GM12878 (cell line): ENCODE measurements at regions not wholly inside any gene's neighbourhood (a gene's known extent, or its start where the extent isn't known, plus 50 kb on each side); places are given as distances from the start of the nearest gene placed in this dataset.

ENCODE experiments used
- ATAC-seq: fragments of 200-7000 bp; cut with Tn5 transposase; 3 replicates; pipeline ENCODE4 v1.9.1; 2020; ENCODE audit warnings: mild to moderate bottlenecking, moderate library complexity
- BruUV-seq: library from RNA; stranded (reverse); fragments of 400-500 nt; replicated peaks from 2 replicates; lab custom pipeline; 2021; lab: Mats Ljungman, UMichigan
- CTCF ChIA-PET: fragments of 300-600 bp; sonication (Branson Sonifier 250); formaldehyde crosslinking; extraction: SDS; loops from one replicate; lab custom pipeline; 2021; ENCODE audit warnings: inconsistent platforms; lab: Yijun Ruan, JAX
- POLR2A ChIA-PET: fragments of 350-600 bp; formaldehyde crosslinking; extraction: SDS; loops from one replicate; lab custom pipeline; 2021; ENCODE audit warnings: inconsistent platforms; lab: Charles Lee
- RAD21 ChIA-PET: fragments of 300-600 bp; sonication (Branson Sonifier 250); formaldehyde crosslinking; loops from one replicate; lab custom pipeline; 2023; ENCODE audit warnings: antibody characterized with exemption; ENCODE audit not compliant: unreplicated experiment; lab: Charles Lee
- SMC1A ChIA-PET: fragments of 300-600 bp; sonication (Branson Sonifier 250); formaldehyde crosslinking; loops from one replicate; lab custom pipeline; 2023; ENCODE audit not compliant: unreplicated experiment, uncharacterized antibody; lab: Charles Lee
- DNase-seq: peaks from one replicate; pipeline ENCODE4 v3.0.0-alpha.2; 2011; ENCODE audit warnings: low read depth, low spot score
- FAIRE-seq: peaks from 3 replicates; lab custom pipeline; 2011; peaks lifted over from hg19 to GRCh38; lab: Jason Lieb, UNC
- H2AFZ ChIP-seq: 2 replicates; pipeline ENCODE4 v1.6.0; 2011; ENCODE audit warnings: low read depth, low read length, control low read depth; ENCODE audit not compliant: control insufficient read depth
- H3K27ac ChIP-seq: 2 replicates; pipeline ENCODE4 v1.5.1; 2011; ENCODE audit warnings: control low read depth; ENCODE audit not compliant: control insufficient read depth, insufficient read depth
- H3K27me3 ChIP-seq, 2 experiments: replicated peaks in 1 of 2; 2 replicates each; pipeline versions ENCODE4 v1.6.0 to v1.6.1; 2011; ENCODE audit warnings: low read length in 1 of 2; ENCODE audit not compliant: control insufficient read depth in 2 of 2, insufficient read depth in 2 of 2
- H3K36me3 ChIP-seq, 2 experiments: 2 replicates each; pipeline ENCODE4 v1.5.1; 2011; ENCODE audit warnings: low read length in 1 of 2; ENCODE audit not compliant: control insufficient read depth in 2 of 2, insufficient read depth in 2 of 2
- H3K4me1 ChIP-seq: 2 replicates; pipeline ENCODE4 v1.6.1; 2011; ENCODE audit warnings: mild to moderate bottlenecking, low read length, moderate library complexity, mixed read lengths; ENCODE audit not compliant: control insufficient read depth, insufficient read depth
- H3K4me2 ChIP-seq: 2 replicates; pipeline ENCODE4 v1.6.0; 2011; ENCODE audit warnings: control low read depth; ENCODE audit not compliant: control insufficient read depth, insufficient read depth
- H3K4me3 ChIP-seq: fragments of 200-600 bp; sonication (generic); 2 replicates; pipeline ENCODE4 v1.5.1; 2016
- H3K79me2 ChIP-seq: 2 replicates; pipeline ENCODE4 v1.6.0; 2011; ENCODE audit warnings: low read length; ENCODE audit not compliant: control insufficient read depth, insufficient read depth
- H3K9ac ChIP-seq: 2 replicates; pipeline ENCODE4 v1.8.0; 2011; ENCODE audit warnings: low read length, control low read depth, mixed read lengths; ENCODE audit not compliant: control insufficient read depth, insufficient read depth
- H3K9me3 ChIP-seq: replicated peaks from 3 replicates; pipeline ENCODE4 v1.5.1; 2011; ENCODE audit warnings: mild to moderate bottlenecking, low read length; ENCODE audit not compliant: control insufficient read depth, insufficient read depth
- H4K20me1 ChIP-seq: 2 replicates; pipeline ENCODE4 v1.6.0; 2011; ENCODE audit not compliant: control insufficient read depth, insufficient read depth
- CBX5 ChIP-seq: sonication (generic); IDR thresholded peaks from 2 replicates; pipeline ENCODE4 v1.6.1; 2016; ENCODE audit warnings: low read depth, moderate library complexity, mild to moderate bottlenecking, inconsistent platforms
- CHD1 ChIP-seq: IDR thresholded peaks from 2 replicates; pipeline ENCODE4 v1.6.1; 2012; ENCODE audit warnings: low read depth, low read length, improper control_type of control experiment
- FOS ChIP-seq: IDR thresholded peaks from 3 replicates; pipeline ENCODE4 v1.6.1; 2011; ENCODE audit warnings: borderline replicate concordance; ENCODE audit not compliant: insufficient read length; ENCODE audit errors: extremely low read depth
- HDAC2 ChIP-seq: fragments of 200-600 bp; sonication (generic); IDR thresholded peaks from 2 replicates; pipeline ENCODE4 v1.6.1; 2017
- HDAC6 ChIP-seq: fragments of 200-600 bp; sonication (generic); IDR thresholded peaks from one replicate; pipeline ENCODE4 v1.8.0; 2017; ENCODE audit warnings: antibody characterized with exemption; ENCODE audit not compliant: unreplicated experiment
- MAX ChIP-seq: IDR thresholded peaks from 2 replicates; pipeline ENCODE4 v1.6.1; 2012; ENCODE audit warnings: low read depth, low read length, improper control_type of control experiment
- RAD21 ChIP-seq: IDR thresholded peaks from 2 replicates; pipeline ENCODE4 v1.6.1; 2011; ENCODE audit warnings: mild to moderate bottlenecking, low read depth, low read length, moderate library complexity; ENCODE audit not compliant: insufficient read depth
- RBBP5 ChIP-seq: fragments of 200-600 bp; sonication (generic); conservative IDR thresholded peaks from 2 replicates; pipeline ENCODE4 v1.6.1; 2016
- TAF1 ChIP-seq: IDR thresholded peaks from 2 replicates; pipeline ENCODE4 v1.6.1; 2011; ENCODE audit warnings: mild to moderate bottlenecking, low read depth, low read length, borderline replicate concordance
- TCF7 ChIP-seq: IDR thresholded peaks from 2 replicates; pipeline ENCODE4 v1.6.1; 2014; ENCODE audit warnings: antibody characterized with exemption, borderline replicate concordance
- ZNF24 ChIP-seq: fragments of 450-650 bp; IDR thresholded peaks from 2 replicates; pipeline ENCODE4 v1.6.1; 2017; ENCODE audit warnings: antibody characterized with exemption, mild to moderate bottlenecking
- ZSCAN29 ChIP-seq: fragments of 450-650 bp; IDR thresholded peaks from 2 replicates; pipeline ENCODE4 v1.6.1; 2017; ENCODE audit warnings: mild to moderate bottlenecking, moderate library complexity
- WGBS: methylation state at CpG from one replicate; pipeline ENCODE4 v1.1.6; 2016; ENCODE audit warnings: low lambda C conversion rate; ENCODE audit not compliant: insufficient replicate concordance, insufficient coverage; ENCODE audit errors: missing lambda C conversion rate; 5-methylcytosine and 5-hydroxymethylcytosine counted together
- in situ Hi-C: fragments of 300-500 bp; cut with MboI; formaldehyde crosslinking; loops from 9 replicates; pipeline ENCODE4 v1.14.3; 2018; ENCODE audit warnings: mixed read lengths
- intact Hi-C: fragments of 100-400 bp; cut with micrococcal nuclease; formaldehyde crosslinking; loops from one replicate; pipeline ENCODE4 v1.14.2; 2022; ENCODE audit not compliant: unreplicated experiment
- TF ChIP-seq, protein P1 (sequence below): fragments of 450-650 bp; IDR thresholded peaks from 2 replicates; pipeline ENCODE4 v1.6.1; 2017; ENCODE audit warnings: mild to moderate bottlenecking
- TF ChIP-seq, protein P2 (sequence below): IDR thresholded peaks from 2 replicates; pipeline ENCODE4 v1.6.1; 2011; ENCODE audit warnings: borderline replicate concordance, low read depth, mild to moderate bottlenecking, moderate library complexity, mixed read lengths, low read length; ENCODE audit not compliant: insufficient read depth; ENCODE audit errors: extremely low read length

DNA sequence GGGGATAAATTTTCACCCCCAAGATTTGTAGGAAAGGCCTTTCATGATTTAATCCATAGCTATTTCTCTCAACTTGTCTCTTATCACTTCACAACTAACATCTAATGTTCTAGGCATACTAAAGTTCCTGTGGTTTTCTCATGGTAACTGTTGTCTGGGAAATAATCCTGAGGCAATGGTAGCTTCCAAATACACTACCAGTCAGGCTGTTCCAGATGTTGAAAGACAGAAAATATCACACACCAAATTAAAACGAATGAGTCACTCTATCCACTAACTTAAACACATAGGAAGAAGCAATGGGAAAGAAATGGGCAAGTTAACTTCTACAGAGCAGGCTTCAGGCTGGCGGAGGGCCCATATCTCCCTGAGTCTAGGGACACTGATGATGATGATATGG lies 77.7 kb upstream of the MYO16 start (continued):
- TF ChIP-seq CHD1 (no peak), RBBP5 (no peak), TAF1 (no peak)
- TF ChIP-seq, protein P1, sequence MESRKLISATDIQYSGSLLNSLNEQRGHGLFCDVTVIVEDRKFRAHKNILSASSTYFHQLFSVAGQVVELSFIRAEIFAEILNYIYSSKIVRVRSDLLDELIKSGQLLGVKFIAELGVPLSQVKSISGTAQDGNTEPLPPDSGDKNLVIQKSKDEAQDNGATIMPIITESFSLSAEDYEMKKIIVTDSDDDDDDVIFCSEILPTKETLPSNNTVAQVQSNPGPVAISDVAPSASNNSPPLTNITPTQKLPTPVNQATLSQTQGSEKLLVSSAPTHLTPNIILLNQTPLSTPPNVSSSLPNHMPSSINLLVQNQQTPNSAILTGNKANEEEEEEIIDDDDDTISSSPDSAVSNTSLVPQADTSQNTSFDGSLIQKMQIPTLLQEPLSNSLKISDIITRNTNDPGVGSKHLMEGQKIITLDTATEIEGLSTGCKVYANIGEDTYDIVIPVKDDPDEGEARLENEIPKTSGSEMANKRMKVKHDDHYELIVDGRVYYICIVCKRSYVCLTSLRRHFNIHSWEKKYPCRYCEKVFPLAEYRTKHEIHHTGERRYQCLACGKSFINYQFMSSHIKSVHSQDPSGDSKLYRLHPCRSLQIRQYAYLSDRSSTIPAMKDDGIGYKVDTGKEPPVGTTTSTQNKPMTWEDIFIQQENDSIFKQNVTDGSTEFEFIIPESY: no peak
- TF ChIP-seq, all 136 proteins: peak for 0

GRCh38 chr13:108558489-108558888 lies 70.9 kb upstream of the MYO16 start:
- ATAC-seq (no peak), FAIRE-seq (no peak), DNase-seq (no peak)
- RAD21 ChIA-PET: no interaction called here
- 18% methylated on average over 4 of the region's 4 CpGs for WGBS
- SMC1A ChIA-PET: interaction anchor here (1.1 to 1.6 kb wide), 2 partner anchors 8 to 16 kb away, joined by 3 to 4 read pairs; no protein-coding TSS in a partner anchor
- CTCF ChIA-PET: no interaction called here
- Histone ChIP-seq H4K20me1 (no peaks in the 10 kb centered on the region), H3K4me2 (no peak overlapping the region), H3K4me3 (no peak overlapping the region), H3K36me3 (no peaks in the 10 kb centered on the region), H3K9ac (no peak overlapping the region), H3K27ac (no peak overlapping the region), H3K9me3 (no peaks in the 10 kb centered on the region), H2AFZ (no peak overlapping the region), H3K79me2 (no peaks in the 10 kb centered on the region), H3K27me3 (no peaks in the 10 kb centered on the region), H3K4me1 (no peaks in the 10 kb centered on the region)
- no peak for TF ChIP-seq TCF7
- TF ChIP-seq HDAC2: no peak
- no peak for TF ChIP-seq MAX
- TF ChIP-seq, protein P2, sequence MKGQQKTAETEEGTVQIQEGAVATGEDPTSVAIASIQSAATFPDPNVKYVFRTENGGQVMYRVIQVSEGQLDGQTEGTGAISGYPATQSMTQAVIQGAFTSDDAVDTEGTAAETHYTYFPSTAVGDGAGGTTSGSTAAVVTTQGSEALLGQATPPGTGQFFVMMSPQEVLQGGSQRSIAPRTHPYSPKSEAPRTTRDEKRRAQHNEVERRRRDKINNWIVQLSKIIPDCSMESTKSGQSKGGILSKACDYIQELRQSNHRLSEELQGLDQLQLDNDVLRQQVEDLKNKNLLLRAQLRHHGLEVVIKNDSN: no peak
- TF ChIP-seq CBX5: no peak
- TF ChIP-seq RAD21: no peak
- no peak for TF ChIP-seq FOS
- TF ChIP-seq HDAC6: no peak
- no peak for TF ChIP-seq ZSCAN29
- TF ChIP-seq ZNF24: no peak
- no TSS peak for BruUV-seq
- in situ Hi-C loops (no loop called here), intact Hi-C loops (no loop called here)
- POLR2A ChIA-PET: no interaction called here
